NCI-H526 treated with DMSO at 0.1 percent for 48 hours (cell line): ENCODE measurements at regions not wholly inside any gene's neighbourhood (a gene's known extent, or its start where the extent isn't known, plus 50 kb on each side); places are given as distances from the start of the nearest gene placed in this dataset.

Experiments
- DNase-seq: peaks from one replicate; lab custom pipeline; 2025; lab: John Stamatoyannopoulos, UW

- no peak for DNase-seq
Observed at GRCh38 chrX:3780564-3780963, 67.1 kb upstream of the PRKX start.

GRCh38 chrX:3779546-3779945, 66.1 kb upstream of the PRKX start:
- no peak for DNase-seq

GRCh38 chrX:3777416-3777815, 64.0 kb upstream of the PRKX start:
- no peak for DNase-seq

GRCh38 chrX:3771766-3772165, 58.3 kb upstream of the PRKX start:
- no peak for DNase-seq

- DNase-seq: no peak
Observed at GRCh38 chrX:3768881-3769280, 55.4 kb upstream of the PRKX start.
